HepG2 (cell line): ENCODE measurements at regions not wholly inside any gene's neighbourhood (a gene's known extent, or its start where the extent isn't known, plus 50 kb on each side); places are given as distances from the start of the nearest gene placed in this dataset.

Experiments
- ATAC-seq: fragments of 200-7000 bp; cut with Tn5 transposase; 3 replicates; pipeline ENCODE4 v1.9.1; 2020; ENCODE audit warnings: mild to moderate bottlenecking, moderate library complexity
- BruUV-seq: library from RNA; stranded (reverse); fragments of 400-500 nt; replicated peaks from 2 replicates; lab custom pipeline; 2021; lab: Mats Ljungman, UMichigan
- CTCF ChIA-PET: fragments of 300-600 bp; formaldehyde crosslinking; extraction: SDS; loops from one replicate; lab custom pipeline; 2021; ENCODE audit warnings: low total read pairs, inconsistent platforms, low intra/inter-chr PET ratio; lab: Yijun Ruan, JAX
- POLR2A ChIA-PET: fragments of 350-600 bp; sonication (Branson Sonifier 250); formaldehyde crosslinking; loops from one replicate; lab custom pipeline; 2020; ENCODE audit warnings: antibody characterized with exemption, inconsistent platforms; lab: Yijun Ruan, JAX
- DNase-seq: peaks from one replicate; pipeline ENCODE4 v3.0.0-alpha.2; 2015; ENCODE audit warnings: low spot score
- FAIRE-seq: peaks from 3 replicates; lab custom pipeline; 2011; peaks lifted over from hg19 to GRCh38; lab: Jason Lieb, UNC
- H2AFZ ChIP-seq: one replicate; pipeline ENCODE4 v1.6.1; 2011; ENCODE audit warnings: low read length, inconsistent platforms
- H3K27ac ChIP-seq: fragments of 300-600 bp; 3 replicates; pipeline ENCODE4 v1.8.0; 2011; ENCODE audit warnings: mixed run types, mild to moderate bottlenecking, mixed read lengths, low read length, inconsistent platforms; ENCODE audit not compliant: insufficient read depth; ENCODE audit errors: extremely low read length
- H3K27me3 ChIP-seq, 2 experiments: fragments of 200-600 bp in 1 of 2; 2 replicates in 1 of 2; 3 replicates in 1 of 2; pipeline versions ENCODE4 v1.6.0 to v1.8.0; 2011; ENCODE audit warnings: low read length in 2 of 2, mild to moderate bottlenecking in 2 of 2, moderate library complexity in 2 of 2, inconsistent platforms in 1 of 2; ENCODE audit not compliant: insufficient read depth in 2 of 2, control insufficient read depth in 1 of 2
- H3K36me3 ChIP-seq, 2 experiments: fragments of 200-600 bp in 1 of 2; replicated peaks in 1 of 2; 2 replicates in 1 of 2; 3 replicates in 1 of 2; pipeline versions ENCODE4 v1.5.1 to v1.8.0; 2011; ENCODE audit warnings: low read length in 2 of 2, inconsistent platforms in 1 of 2; ENCODE audit not compliant: insufficient read depth in 2 of 2, control insufficient read depth in 1 of 2
- H3K4me1 ChIP-seq: 2 replicates; pipeline ENCODE4 v1.5.1; 2012; ENCODE audit warnings: low read length, inconsistent platforms; ENCODE audit not compliant: insufficient read depth
- H3K4me2 ChIP-seq: 2 replicates; pipeline ENCODE4 v1.6.0; 2011; ENCODE audit warnings: low read depth, low read length, inconsistent platforms
- H3K4me3 ChIP-seq, 3 experiments: fragments of 200-600 bp in 1 of 3; sonication (generic), shearing (Covaris generic) in 1 of 3; replicated peaks in 1 of 3; 2 replicates each; pipeline ENCODE4 v1.5.1; 2011 to 2016; ENCODE audit warnings: low read length in 3 of 3, inconsistent platforms in 2 of 3, low read depth in 2 of 3, mild to moderate bottlenecking in 2 of 3, control low read depth in 1 of 3, mixed read lengths in 1 of 3; ENCODE audit not compliant: insufficient read depth in 1 of 3
- H3K79me2 ChIP-seq: one replicate; pipeline ENCODE4 v1.6.1; 2011; ENCODE audit warnings: low read length, inconsistent platforms; ENCODE audit not compliant: insufficient read depth
- H3K9ac ChIP-seq: 2 replicates; pipeline ENCODE4 v1.6.0; 2011; ENCODE audit warnings: mild to moderate bottlenecking, low read depth, low read length, inconsistent platforms; ENCODE audit not compliant: insufficient read depth
- H3K9me3 ChIP-seq: 2 replicates; pipeline ENCODE4 v1.5.1; 2012; ENCODE audit warnings: mild to moderate bottlenecking, low read length
- H4K20me1 ChIP-seq: 2 replicates; pipeline ENCODE4 v1.6.0; 2011; ENCODE audit warnings: inconsistent platforms, mild to moderate bottlenecking, low read length, moderate library complexity; ENCODE audit not compliant: insufficient read depth
- CREBL2 ChIP-seq: sonication (generic); formaldehyde crosslinking; IDR thresholded peaks from 2 replicates; pipeline ENCODE4 v1.8.1; 2023; ENCODE audit warnings: missing genetic modification reagents, mild to moderate bottlenecking, borderline replicate concordance
- ERF ChIP-seq: IDR thresholded peaks from 2 replicates; pipeline ENCODE4 v1.6.1; 2018; ENCODE audit warnings: missing biosample characterization, missing genetic modification reagents
- FOSL2 ChIP-seq: sonication (generic); formaldehyde crosslinking; IDR thresholded peaks from 2 replicates; pipeline ENCODE4 v1.4.0; 2020; ENCODE audit warnings: missing genetic modification reagents
- FOXO4 ChIP-seq: sonication (generic); formaldehyde crosslinking; conservative IDR thresholded peaks from 2 replicates; pipeline ENCODE4 v1.8.1; 2023; ENCODE audit warnings: missing genetic modification reagents
- GZF1 ChIP-seq: sonication (generic); formaldehyde crosslinking; IDR thresholded peaks from 2 replicates; pipeline ENCODE4 v1.5.1; 2020; ENCODE audit warnings: mild to moderate bottlenecking, missing genetic modification reagents
- KDM1A ChIP-seq: IDR thresholded peaks from 2 replicates; pipeline ENCODE4 v1.6.1; 2016; ENCODE audit warnings: missing compliant biosample characterization
- MZF1 ChIP-seq: sonication (generic); formaldehyde crosslinking; IDR thresholded peaks from 2 replicates; pipeline ENCODE4 v1.8.1; 2023; ENCODE audit warnings: mild to moderate bottlenecking, missing genetic modification reagents, borderline replicate concordance
- NFRKB ChIP-seq: fragments of 450-650 bp; IDR thresholded peaks from 2 replicates; pipeline ENCODE4 v1.6.1; 2017
- RBFOX2 ChIP-seq: fragments of 200-400 bp; formaldehyde crosslinking; IDR thresholded peaks from 2 replicates; pipeline ENCODE4 v1.6.1; 2017; ENCODE audit warnings: low read depth, mild to moderate bottlenecking, low read length
- RNF2 ChIP-seq: fragments of 450-650 bp; conservative IDR thresholded peaks from 2 replicates; pipeline ENCODE4 v1.6.1; 2016; ENCODE audit warnings: low read depth
- SALL2 ChIP-seq: sonication (generic); formaldehyde crosslinking; IDR thresholded peaks from 2 replicates; pipeline ENCODE4 v1.8.1; 2023; ENCODE audit warnings: mild to moderate bottlenecking, missing genetic modification reagents, inconsistent platforms
- SRSF4 ChIP-seq: fragments of 200-400 bp; formaldehyde crosslinking; IDR thresholded peaks from one replicate; pipeline ENCODE4 v1.6.1; 2018; ENCODE audit warnings: mild to moderate bottlenecking, low read depth, low read length, moderate library complexity; ENCODE audit not compliant: poor library complexity, severe bottlenecking
- ZNF142 ChIP-seq: sonication (generic); formaldehyde crosslinking; IDR thresholded peaks from 2 replicates; pipeline ENCODE4 v1.4.0; 2020; ENCODE audit warnings: missing genetic modification reagents
- ZNF264 ChIP-seq: sonication (generic); formaldehyde crosslinking; IDR thresholded peaks from 2 replicates; pipeline ENCODE4 v1.4.0; 2020; ENCODE audit warnings: missing genetic modification reagents
- WGBS: methylation state at CpG from one replicate; pipeline ENCODE4 v1.1.6; 2017; ENCODE audit warnings: low lambda C conversion rate; 5-methylcytosine and 5-hydroxymethylcytosine counted together
- in situ Hi-C: cut with HindIII; loops from 2 replicates; pipeline ENCODE4 v1.10.0; 2017; ENCODE audit warnings: low pct_unique_long_range_greater_than_20kb; ENCODE audit not compliant: extremely low pct_ligation_motif_present
- intact Hi-C: fragments of 100-400 bp; cut with micrococcal nuclease; formaldehyde crosslinking; loops from one replicate; pipeline ENCODE4 v1.10.0; 2022; ENCODE audit not compliant: unreplicated experiment
- TF ChIP-seq, protein P1 (sequence below): sonication (generic); formaldehyde crosslinking; IDR thresholded peaks from 2 replicates; pipeline ENCODE4 v1.8.1; 2023; ENCODE audit warnings: mild to moderate bottlenecking, inconsistent platforms, moderate library complexity, missing genetic modification reagents, borderline replicate concordance

DNA sequence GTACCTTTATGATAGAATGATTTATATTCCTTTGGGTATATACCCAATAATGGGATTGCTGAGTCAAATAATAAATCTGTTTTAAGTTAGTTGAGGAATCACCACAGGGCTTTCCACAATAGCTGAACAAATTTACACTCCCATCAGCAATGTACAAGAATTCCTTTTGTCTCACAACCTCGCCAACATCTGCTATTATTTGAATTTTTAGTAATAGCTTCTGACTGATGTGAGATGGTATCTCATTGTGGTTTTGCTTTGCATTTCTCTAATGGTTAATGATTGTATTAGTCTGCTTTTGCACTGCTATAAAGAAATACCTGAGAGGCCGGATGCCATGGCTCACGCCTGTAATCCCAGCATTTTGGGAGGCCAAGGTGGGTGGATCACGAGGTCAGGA lies 1387.6 kb upstream of the ACVR2A start:
- CTCF ChIA-PET = no interaction called here
- Histone ChIP-seq H3K27me3 (no peaks in the 10 kb centered on the region), H4K20me1 (no peaks in the 10 kb centered on the region), H3K36me3 (no peaks in the 10 kb centered on the region), H3K79me2 (no peaks in the 10 kb centered on the region), H3K4me3 (no peak overlapping the region), H3K9ac (no peak overlapping the region), H3K4me2 (no peak overlapping the region), H3K4me1 (no peaks in the 10 kb centered on the region), H3K27ac (no peak overlapping the region), H2AFZ (no peak overlapping the region), H3K9me3 (peaks cover 42% of the 10 kb centered on the region)
- ATAC-seq (no peak), FAIRE-seq (no peak), DNase-seq (no peak)
- BruUV-seq = no TSS peak
- in situ Hi-C loops = no loop called here
- TF ChIP-seq RNF2 = no peak
- TF ChIP-seq CREBL2 (CRISPR knock-in tag) = no peak
- TF ChIP-seq KDM1A (CRISPR knock-in tag) = no peak
- no peak for TF ChIP-seq GZF1 (CRISPR knock-in tag)
- no peak for TF ChIP-seq NFRKB
- TF ChIP-seq FOSL2 = no peak
- TF ChIP-seq SRSF4 = no peak
- no peak for TF ChIP-seq MZF1 (CRISPR knock-in tag)
- no peak for TF ChIP-seq FOXO4 (CRISPR knock-in tag)
- no peak for TF ChIP-seq ERF
- TF ChIP-seq, protein P1, sequence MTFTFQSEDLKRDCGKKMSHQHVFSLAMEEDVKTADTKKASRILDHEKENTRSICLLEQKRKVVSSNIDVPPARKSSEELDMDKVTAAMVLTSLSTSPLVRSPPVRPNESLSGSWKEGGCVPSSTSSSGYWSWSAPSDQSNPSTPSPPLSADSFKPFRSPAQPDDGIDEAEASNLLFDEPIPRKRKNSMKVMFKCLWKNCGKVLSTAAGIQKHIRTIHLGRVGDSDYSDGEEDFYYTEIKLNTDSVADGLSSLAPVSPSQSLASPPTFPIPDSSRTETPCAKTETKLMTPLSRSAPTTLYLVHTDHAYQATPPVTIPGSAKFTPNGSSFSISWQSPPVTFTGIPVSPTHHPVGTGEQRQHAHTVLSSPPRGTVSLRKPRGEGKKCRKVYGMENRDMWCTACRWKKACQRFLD (CRISPR knock-in tag) = no peak
- no peak for TF ChIP-seq SALL2
- TF ChIP-seq ZNF142 (CRISPR knock-in tag) = no peak
- TF ChIP-seq RBFOX2 = no peak
- no peak for TF ChIP-seq ZNF264 (CRISPR knock-in tag)
- WGBS = 3% methylated on average over 4 of the region's 4 CpGs
- intact Hi-C loops = no loop called here
- POLR2A ChIA-PET = no interaction called here
